ENCODE measurements at regions not wholly inside any gene's neighbourhood (a gene's known extent, or its start where the extent isn't known, plus 50 kb on each side); places are given as distances from the start of the nearest gene placed in this dataset.

- no peak for TF ChIP-seq CTCF (IDR thresholded peaks at IDR 0.05)
- no peak for ATAC-seq
- no peaks in the 10 kb centered on the region for H3K4me1 ChIP-seq (ENCODE audit: low read depth)
These were observed 439.5 kb upstream of the ZEB2 start for GRCh38 chr2:144959416-144959815.

GRCh38 chr2:144950899-144951560 is 431.1 kb upstream of the ZEB2 start:
- TF ChIP-seq CTCF (IDR thresholded peaks at IDR 0.05), result no peak
- no peak for DNase-seq
- Histone ChIP-seq H3K36me3 (ENCODE audit: low read depth) (no peaks in the 10 kb centered on the region), H3K4me1 (ENCODE audit: low read depth) (peaks cover 8% of the 10 kb centered on the region), H3K4me3 (no peak overlapping the region), H3K9me3 (no peaks in the 10 kb centered on the region)
- intact Hi-C loops (cut with DNase I, micrococcal nuclease), result no loop called here
- ATAC-seq, result no peak

More at GRCh38 chr2:144959416-144959815, 439.5 kb upstream of the ZEB2 start:
- Histone ChIP-seq H3K36me3 (ENCODE audit: low read depth) (no peaks in the 10 kb centered on the region), H3K4me3 (no peak overlapping the region), H3K9me3 (no peaks in the 10 kb centered on the region)
- intact Hi-C loops (cut with DNase I, micrococcal nuclease), result no loop called here
- no peak for DNase-seq

GRCh38 chr2:144948205-144948855 is 428.4 kb upstream of the ZEB2 start:
- ATAC-seq (no peak), DNase-seq (no peak)
- peaks cover 24% of the 10 kb centered on the region for H3K4me1 ChIP-seq (ENCODE audit: low read depth)
- no peak overlapping the region for H3K4me3 ChIP-seq
- no peaks in the 10 kb centered on the region for H3K36me3 ChIP-seq (ENCODE audit: low read depth)
- intact Hi-C loops (cut with DNase I, micrococcal nuclease), result no loop called here
- no peaks in the 10 kb centered on the region for H3K9me3 ChIP-seq
- no peak for TF ChIP-seq CTCF (IDR thresholded peaks at IDR 0.05)

- intact Hi-C loops (cut with DNase I, micrococcal nuclease), result no loop called here
- ATAC-seq, result peak; percentile 32
- Histone ChIP-seq H3K4me3 (no peak overlapping the region), H3K4me1 (ENCODE audit: low read depth) (peaks cover 29% of the 10 kb centered on the region), H3K9me3 (no peaks in the 10 kb centered on the region), H3K36me3 (ENCODE audit: low read depth) (no peaks in the 10 kb centered on the region)
- no peak for TF ChIP-seq CTCF (IDR thresholded peaks at IDR 0.05)
- DNase-seq, result no peak
These were observed 427.8 kb upstream of the ZEB2 start for GRCh38 chr2:144947709-144948037.

GRCh38 chr2:144946263-144946662 is 426.3 kb upstream of the ZEB2 start:
- ATAC-seq (peak; percentile 66), DNase-seq (no peak)
- Histone ChIP-seq H3K4me3 (no peak overlapping the region), H3K36me3 (ENCODE audit: low read depth) (no peaks in the 10 kb centered on the region), H3K4me1 (ENCODE audit: low read depth) (peaks cover 34% of the 10 kb centered on the region), H3K9me3 (no peaks in the 10 kb centered on the region)
- intact Hi-C loops (cut with DNase I, micrococcal nuclease), result no loop called here
- TF ChIP-seq CTCF (IDR thresholded peaks at IDR 0.05), result no peak

Data from mucosa of descending colon (tissue), 3 donors.